Immature natural killer cell (primary cell): ENCODE measurements at regions not wholly inside any gene's neighbourhood (a gene's known extent, or its start where the extent isn't known, plus 50 kb on each side); places are given as distances from the start of the nearest gene placed in this dataset.

Experiments used
- DNase-seq, 3 donors: peaks; one replicate each; pipeline ENCODE4 v3.0.0; 2022; ENCODE audit warnings: mixed read lengths in 1 of 3
- H3K27ac Mint-ChIP-seq, 6 donors: one replicate each; pipeline ENCODE4 v1.8.0; 2020; ENCODE audit warnings: mixed read lengths in 6 of 6, mild to moderate bottlenecking in 5 of 6, inconsistent platforms in 4 of 6, moderate library complexity in 3 of 6
- H3K27me3 Mint-ChIP-seq, 3 donors: one replicate each; pipeline ENCODE4 v1.8.0; 2020 to 2021; ENCODE audit warnings: low read depth in 3 of 3, mild to moderate bottlenecking in 3 of 3, mixed read lengths in 3 of 3, moderate library complexity in 3 of 3, inconsistent platforms in 1 of 3
- H3K36me3 Mint-ChIP-seq, 3 donors: one replicate each; pipeline ENCODE4 v1.8.0; 2020; ENCODE audit warnings: mixed read lengths in 3 of 3, inconsistent platforms in 2 of 3, mild to moderate bottlenecking in 2 of 3
- H3K4me1 Mint-ChIP-seq, 2 donors: one replicate each; pipeline ENCODE4 v1.8.0; 2020; ENCODE audit warnings: inconsistent platforms in 2 of 2, mild to moderate bottlenecking in 2 of 2, mixed read lengths in 2 of 2, moderate library complexity in 1 of 2
- H3K4me3 Mint-ChIP-seq, 5 donors: one replicate each; pipeline ENCODE4 v1.8.0; 2020; ENCODE audit warnings: mild to moderate bottlenecking in 5 of 5, mixed read lengths in 5 of 5, inconsistent platforms in 3 of 5, moderate library complexity in 3 of 5
- H3K9me3 Mint-ChIP-seq, 6 donors: one replicate each; pipeline ENCODE4 v1.8.0; 2020; ENCODE audit warnings: mild to moderate bottlenecking in 6 of 6, mixed read lengths in 6 of 6, inconsistent platforms in 4 of 6, moderate library complexity in 3 of 6

DNA sequence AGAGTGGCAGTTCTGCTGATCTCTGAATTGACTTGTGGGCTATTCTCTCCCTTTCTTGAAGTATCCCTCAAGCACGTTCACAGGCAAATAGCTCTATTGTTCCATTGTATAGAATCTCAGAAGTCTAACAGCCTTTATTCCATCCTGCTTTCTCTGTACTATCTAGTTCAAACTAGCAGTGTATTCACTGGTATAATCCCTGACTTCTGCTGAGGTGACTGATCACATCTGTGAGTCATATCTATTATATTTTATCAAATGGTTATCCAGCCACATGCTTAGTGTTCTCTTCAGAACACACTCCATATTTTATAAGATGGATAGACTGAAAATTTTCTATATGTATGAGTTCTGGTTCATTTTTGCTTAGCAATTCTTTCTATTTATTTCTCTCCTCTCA lies 866.1 kb downstream of the C12orf50 start:
- no peaks in the 10 kb centered on the region for H3K27me3 Mint-ChIP-seq
- H3K9me3 Mint-ChIP-seq, result peaks cover 13 to 70% (median 39%) of the 10 kb centered on the region in 6 donors
- no peaks in the 10 kb centered on the region for H3K36me3 Mint-ChIP-seq
- no peak overlapping the region for H3K27ac Mint-ChIP-seq
- H3K4me1 Mint-ChIP-seq, result no peaks in the 10 kb centered on the region
- no peak overlapping the region for H3K4me3 Mint-ChIP-seq
- no peak for DNase-seq

DNA sequence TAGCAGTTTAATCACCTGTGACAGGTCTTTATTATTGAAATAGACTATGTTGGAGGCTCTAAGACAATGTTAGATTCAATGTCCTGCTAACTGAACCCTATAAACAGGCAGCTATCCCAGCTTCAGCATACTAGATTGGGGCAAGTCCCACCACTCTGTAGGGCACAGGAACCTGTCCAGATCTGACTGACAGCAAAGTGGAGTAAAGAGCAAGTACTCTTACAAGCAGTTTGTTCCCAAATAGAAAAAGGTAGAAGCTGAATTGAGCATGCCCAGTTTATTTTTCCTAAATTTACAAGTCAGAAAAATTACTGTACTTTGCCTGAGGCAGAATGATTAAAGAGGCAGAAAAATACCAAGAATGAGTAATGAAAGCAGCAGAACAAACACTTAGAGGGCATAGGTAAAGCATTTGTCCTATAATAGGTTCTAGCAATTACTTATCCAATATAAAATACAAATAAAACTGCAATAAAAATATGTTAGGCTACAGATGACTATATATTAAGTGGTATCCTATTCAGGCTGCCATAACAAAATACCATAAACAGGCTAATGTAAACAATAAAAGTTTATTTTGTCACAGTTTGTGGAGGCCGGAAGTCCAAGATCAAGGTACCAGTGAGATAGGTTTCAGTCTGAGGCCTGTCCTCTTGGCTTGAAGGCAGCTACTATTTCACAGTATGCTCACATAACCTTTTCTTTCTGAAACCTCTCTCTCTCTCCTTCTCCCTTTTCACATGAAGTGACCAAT lies 868.2 kb downstream of the C12orf50 start:
- no peaks in the 10 kb centered on the region for H3K4me1 Mint-ChIP-seq
- no peak overlapping the region for H3K27ac Mint-ChIP-seq
- no peak overlapping the region for H3K4me3 Mint-ChIP-seq
- H3K9me3 Mint-ChIP-seq, result peaks cover 15 to 52% (median 28%) of the 10 kb centered on the region in 6 donors
- no peak for DNase-seq
- H3K27me3 Mint-ChIP-seq, result no peaks in the 10 kb centered on the region
- H3K36me3 Mint-ChIP-seq, result no peaks in the 10 kb centered on the region

DNA sequence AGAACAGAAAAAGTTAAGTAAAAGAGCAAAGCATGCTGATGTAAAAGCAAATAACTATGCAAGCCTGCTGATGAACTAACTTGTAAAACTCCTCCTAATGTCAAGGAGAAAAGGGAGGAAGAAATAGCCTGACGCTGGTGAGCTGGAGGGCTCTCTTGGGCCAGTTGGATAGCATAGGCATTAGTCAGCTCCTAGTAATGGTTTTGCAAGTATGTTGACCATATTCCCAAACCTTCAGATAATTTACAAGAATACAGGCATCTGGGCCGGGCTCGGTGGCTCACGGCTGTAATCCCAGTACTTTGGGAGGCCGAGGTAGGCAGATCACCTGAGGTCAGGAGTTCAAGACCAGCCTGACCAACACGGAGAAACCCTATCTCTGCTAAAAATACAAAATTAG lies 871.4 kb downstream of the C12orf50 start:
- no peak overlapping the region for H3K27ac Mint-ChIP-seq
- H3K9me3 Mint-ChIP-seq, result peaks cover 2 to 26% (median 13%) of the 10 kb centered on the region in 6 donors
- DNase-seq, result no peak
- no peaks in the 10 kb centered on the region for H3K27me3 Mint-ChIP-seq
- no peaks in the 10 kb centered on the region for H3K4me1 Mint-ChIP-seq
- no peaks in the 10 kb centered on the region for H3K36me3 Mint-ChIP-seq
- no peak overlapping the region for H3K4me3 Mint-ChIP-seq

DNA sequence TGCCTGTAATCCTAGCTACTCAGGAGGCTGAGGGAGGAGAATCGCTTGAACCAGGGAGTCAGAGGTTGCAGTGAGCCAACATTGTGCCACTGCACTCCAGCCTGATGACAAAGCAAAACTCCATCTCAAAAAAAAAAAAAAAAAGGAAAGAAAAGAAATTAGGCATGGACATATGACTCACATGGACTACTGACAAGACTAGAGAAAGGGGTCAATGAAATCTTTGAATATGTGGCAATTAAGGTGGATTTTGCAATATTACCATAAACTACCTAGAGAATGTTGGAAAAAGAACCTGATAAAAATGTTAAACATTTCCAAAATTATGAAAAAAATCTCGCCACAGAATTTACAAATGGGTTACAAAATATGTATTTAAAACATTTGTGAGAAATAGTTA lies 873.6 kb downstream of the C12orf50 start:
- no peaks in the 10 kb centered on the region for H3K27me3 Mint-ChIP-seq
- no peak overlapping the region for H3K4me3 Mint-ChIP-seq
- no peaks in the 10 kb centered on the region for H3K4me1 Mint-ChIP-seq
- no peak for DNase-seq
- no peaks in the 10 kb centered on the region for H3K36me3 Mint-ChIP-seq
- peaks cover 2 to 33% (median 15%) of the 10 kb centered on the region in 6 donors for H3K9me3 Mint-ChIP-seq
- H3K27ac Mint-ChIP-seq, result no peak overlapping the region

DNA sequence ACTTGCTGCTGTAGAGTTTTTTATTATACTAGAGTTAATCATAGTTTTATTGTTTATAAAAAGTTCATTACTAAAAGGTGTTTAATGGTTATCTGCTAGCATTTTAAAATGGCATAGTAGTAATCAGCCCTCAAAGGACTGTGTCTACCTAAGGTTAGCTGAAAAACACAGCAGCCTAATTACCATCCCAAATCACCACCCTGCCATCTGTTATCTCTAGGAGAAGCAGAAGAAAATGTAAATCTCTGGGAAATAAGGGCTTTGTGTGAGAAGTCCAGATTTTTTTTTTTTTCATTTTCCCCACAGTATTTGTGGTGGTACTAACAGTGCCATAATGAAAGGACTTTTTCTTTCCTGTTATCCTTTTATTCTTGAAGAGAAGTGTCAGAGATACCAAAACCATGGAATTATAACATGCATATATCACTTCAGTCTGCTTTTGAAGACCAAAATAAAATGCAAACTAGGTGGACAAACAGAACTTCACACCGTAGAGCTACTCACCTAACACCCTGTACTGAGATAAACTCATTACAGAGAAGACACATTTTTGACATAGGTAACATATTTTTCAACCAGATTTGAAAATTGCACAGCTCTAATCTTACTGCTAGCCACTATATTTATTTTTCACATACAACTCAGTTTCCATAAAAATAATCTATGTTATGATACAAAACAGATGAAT lies 876.2 kb downstream of the C12orf50 start:
- Mint-ChIP-seq H3K36me3 (no peaks in the 10 kb centered on the region), H3K27ac (no peak overlapping the region), H3K4me1 (no peaks in the 10 kb centered on the region), H3K9me3 (peaks cover 13 to 44% (median 22%) of the 10 kb centered on the region in 6 donors), H3K4me3 (no peak overlapping the region), H3K27me3 (peaks cover 0 to 5% (median 0%) of the 10 kb centered on the region in 3 donors)
- DNase-seq, result no peak

DNA sequence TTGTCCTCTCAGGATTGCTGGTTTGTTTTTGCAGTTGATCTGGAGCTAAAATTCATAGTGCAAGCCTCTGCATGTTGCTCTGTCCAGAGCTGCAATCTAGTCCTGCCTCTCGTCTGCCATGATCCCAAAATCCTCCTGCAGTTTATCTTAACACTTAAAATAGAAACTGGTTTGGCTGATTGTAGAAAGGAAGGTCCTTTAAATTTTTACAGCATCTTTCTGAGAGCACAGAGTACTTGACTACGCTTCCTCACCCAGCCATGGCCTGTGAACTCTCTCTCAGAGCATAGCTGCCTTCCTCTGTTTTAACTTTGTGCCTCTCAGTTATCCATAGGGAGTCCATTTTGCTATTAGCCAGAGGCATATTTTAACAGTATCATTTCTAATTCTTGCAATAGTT lies 877.1 kb downstream of the C12orf50 start:
- Mint-ChIP-seq H3K9me3 (peaks cover 13 to 48% (median 26%) of the 10 kb centered on the region in 6 donors), H3K36me3 (no peaks in the 10 kb centered on the region), H3K4me3 (no peak overlapping the region), H3K27ac (no peak overlapping the region), H3K4me1 (no peaks in the 10 kb centered on the region), H3K27me3 (peaks cover 0 to 5% (median 0%) of the 10 kb centered on the region in 3 donors)
- no peak for DNase-seq

DNA sequence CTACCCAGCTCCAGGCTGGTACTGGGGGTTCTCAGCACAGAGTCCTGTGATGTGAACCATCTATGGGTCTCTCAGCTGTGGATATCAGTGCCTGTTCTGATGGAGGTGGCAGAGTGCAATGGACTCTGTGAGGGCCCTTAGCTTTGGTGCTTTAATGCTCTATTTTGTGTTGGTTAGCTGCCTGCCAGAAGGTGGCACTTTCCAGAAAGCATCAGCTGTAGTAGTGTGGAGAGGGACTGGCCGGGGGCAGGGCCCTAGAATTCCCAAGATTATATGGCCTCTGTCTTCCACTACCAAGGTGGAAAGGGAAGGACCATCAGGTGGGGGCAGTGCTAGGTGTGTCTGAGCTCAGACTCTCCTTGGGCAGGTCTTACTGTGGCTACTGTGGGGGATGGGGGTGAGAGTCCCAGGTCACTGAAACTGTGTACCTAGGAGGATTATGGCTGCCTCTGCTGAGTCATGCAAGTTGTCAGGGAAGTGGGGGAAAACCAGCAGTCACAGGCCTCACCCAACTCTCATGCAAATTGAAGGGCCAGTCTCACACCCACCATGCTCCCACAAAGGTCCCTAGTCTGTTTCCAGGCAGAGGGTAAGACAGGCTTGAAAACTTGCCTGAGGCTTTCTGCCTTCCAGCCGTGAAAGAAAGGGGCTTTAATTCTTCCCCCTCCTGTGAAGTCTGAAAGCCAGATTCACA lies 878.1 kb downstream of the C12orf50 start:
- H3K4me3 Mint-ChIP-seq, result no peak overlapping the region
- no peak for DNase-seq
- no peaks in the 10 kb centered on the region for H3K36me3 Mint-ChIP-seq
- peaks cover 13 to 48% (median 28%) of the 10 kb centered on the region in 6 donors for H3K9me3 Mint-ChIP-seq
- H3K27me3 Mint-ChIP-seq, result peaks cover 0 to 5% (median 0%) of the 10 kb centered on the region in 3 donors
- no peak overlapping the region for H3K27ac Mint-ChIP-seq
- H3K4me1 Mint-ChIP-seq, result no peaks in the 10 kb centered on the region

DNA sequence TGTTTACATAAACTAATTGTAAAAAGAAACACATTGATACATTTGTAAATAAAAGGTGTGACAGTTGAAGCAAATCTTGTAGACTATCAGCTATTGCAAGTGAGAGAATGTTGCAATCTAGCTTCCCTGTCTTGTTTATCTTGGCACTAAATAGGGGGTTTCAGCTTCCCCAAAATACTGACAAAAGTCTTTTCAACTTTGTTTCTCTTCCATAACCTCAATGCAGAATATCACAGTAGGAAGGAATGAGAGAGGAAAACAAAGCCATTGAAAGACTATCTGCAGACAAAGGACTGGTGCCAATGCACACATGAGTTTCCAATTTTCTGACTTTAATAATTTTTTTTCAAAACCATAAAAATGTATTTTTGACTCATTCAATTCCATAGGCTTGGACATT lies 886.2 kb upstream of the MGAT4C start:
- peaks cover 6 to 21% (median 12%) of the 10 kb centered on the region in 6 donors for H3K9me3 Mint-ChIP-seq
- no peak for DNase-seq
- H3K4me3 Mint-ChIP-seq, result no peak overlapping the region
- H3K27ac Mint-ChIP-seq, result no peak overlapping the region
- no peaks in the 10 kb centered on the region for H3K4me1 Mint-ChIP-seq
- no peaks in the 10 kb centered on the region for H3K27me3 Mint-ChIP-seq
- no peaks in the 10 kb centered on the region for H3K36me3 Mint-ChIP-seq

DNA sequence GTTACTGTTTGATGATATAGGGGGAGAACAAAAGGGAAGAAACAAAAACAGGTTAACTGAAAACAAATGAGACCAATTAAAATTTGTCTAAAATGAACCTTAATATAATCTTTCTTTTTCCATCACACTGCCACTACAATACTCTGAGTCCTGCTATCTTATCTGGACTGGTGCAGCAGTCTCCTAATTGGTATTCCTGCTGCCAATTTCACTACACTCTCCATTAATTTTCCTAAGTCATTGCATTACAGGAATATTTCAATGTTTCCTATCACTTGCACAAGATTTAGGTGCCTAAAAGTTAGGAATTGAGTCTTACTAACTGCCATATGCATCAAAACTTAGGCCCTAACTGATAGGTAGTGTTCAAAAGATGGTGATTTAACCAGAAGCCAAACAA lies 884.9 kb upstream of the MGAT4C start:
- H3K4me3 Mint-ChIP-seq, result no peak overlapping the region

DNA sequence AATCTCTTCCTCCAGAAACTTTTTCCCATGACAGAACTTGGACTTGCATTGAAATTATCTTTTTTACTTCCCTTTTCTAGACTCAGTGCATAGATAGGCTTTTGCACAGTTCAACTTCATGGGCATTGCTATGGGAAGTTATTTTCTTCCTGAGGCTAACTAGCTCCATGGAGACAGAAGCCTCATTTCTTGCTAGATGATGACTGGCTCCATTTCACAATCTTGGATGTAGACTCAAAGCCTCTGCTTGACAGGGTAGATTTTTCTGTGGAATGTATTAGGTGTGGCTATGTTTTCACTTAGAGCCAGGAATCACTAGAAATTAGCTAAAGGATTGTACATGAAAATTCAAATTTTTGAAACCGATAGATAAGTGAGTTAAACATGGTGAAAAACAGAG lies 884.1 kb upstream of the MGAT4C start:
- no peak overlapping the region for H3K27ac Mint-ChIP-seq
- H3K36me3 Mint-ChIP-seq, result peaks cover 0 to 3% (median 0%) of the 10 kb centered on the region in 3 donors
- no peak for DNase-seq
- no peak overlapping the region for H3K4me3 Mint-ChIP-seq
- peaks cover 7 to 24% (median 15%) of the 10 kb centered on the region in 6 donors for H3K9me3 Mint-ChIP-seq
- H3K4me1 Mint-ChIP-seq, result no peaks in the 10 kb centered on the region
- no peaks in the 10 kb centered on the region for H3K27me3 Mint-ChIP-seq

More for the DNA sequence above, 884.9 kb upstream of the MGAT4C start:
- Mint-ChIP-seq H3K4me1 (no peaks in the 10 kb centered on the region), H3K9me3 (peaks cover 6 to 20% (median 13%) of the 10 kb centered on the region in 6 donors), H3K36me3 (peaks cover 0 to 3% (median 0%) of the 10 kb centered on the region in 3 donors), H3K27me3 (no peaks in the 10 kb centered on the region), H3K27ac (no peak overlapping the region)
- DNase-seq, result no peak

DNA sequence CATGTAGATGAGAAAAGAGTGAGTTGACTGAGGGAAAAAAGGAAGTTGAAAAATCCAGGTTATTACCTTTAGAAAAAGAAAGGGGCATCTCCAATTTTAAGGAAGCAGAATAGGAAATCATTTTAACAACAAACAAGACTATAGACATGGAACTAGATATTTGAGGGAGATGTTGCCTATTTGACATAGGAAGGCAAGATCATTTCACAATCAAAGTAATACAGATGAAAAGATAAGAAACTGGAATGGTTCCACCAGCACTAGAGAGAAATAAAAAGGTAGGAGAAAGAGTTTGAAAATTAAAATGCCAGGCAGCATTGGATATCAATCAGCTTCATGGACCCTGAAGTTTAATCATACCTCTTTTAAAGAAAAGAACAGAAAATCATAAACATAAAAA lies 881.0 kb upstream of the MGAT4C start:
- no peaks in the 10 kb centered on the region for H3K27me3 Mint-ChIP-seq
- H3K36me3 Mint-ChIP-seq, result peaks cover 0 to 3% (median 0%) of the 10 kb centered on the region in 3 donors
- H3K4me1 Mint-ChIP-seq, result no peaks in the 10 kb centered on the region
- H3K27ac Mint-ChIP-seq, result no peak overlapping the region
- no peak overlapping the region for H3K4me3 Mint-ChIP-seq
- peaks cover 6 to 28% (median 17%) of the 10 kb centered on the region in 6 donors for H3K9me3 Mint-ChIP-seq
- DNase-seq, result no peak

DNA sequence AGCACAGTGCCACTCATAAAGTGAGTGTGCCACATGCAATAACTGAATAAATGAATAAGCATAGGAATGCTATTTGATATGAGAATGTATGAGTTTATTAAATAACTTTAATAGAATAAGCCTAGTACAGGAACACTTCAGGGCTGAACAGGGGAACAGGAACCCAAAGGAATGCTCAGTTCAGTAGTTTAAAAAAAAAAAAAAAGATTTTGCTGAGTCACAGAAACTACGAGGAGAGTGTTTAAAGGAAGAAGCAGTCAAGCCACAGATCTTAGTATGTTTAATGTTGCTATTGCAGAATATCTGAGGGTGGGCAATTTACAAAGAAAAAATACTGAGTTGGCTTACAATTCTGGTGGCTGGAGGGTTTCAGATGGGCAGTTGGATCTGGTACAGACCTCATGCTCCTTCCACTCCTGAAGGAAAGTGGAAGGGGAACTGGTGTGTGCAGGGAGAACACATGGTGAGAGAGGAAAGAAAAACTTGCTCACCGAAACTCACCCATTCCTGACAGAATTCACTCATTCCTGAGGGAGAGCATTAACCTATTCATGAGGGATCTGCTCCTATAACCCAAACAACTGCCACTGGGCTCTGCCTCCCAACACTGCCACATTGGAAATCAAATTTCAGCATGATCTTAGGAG lies 880.3 kb upstream of the MGAT4C start:
- Mint-ChIP-seq H3K27ac (no peak overlapping the region), H3K4me1 (no peaks in the 10 kb centered on the region), H3K4me3 (no peak overlapping the region), H3K36me3 (peaks cover 0 to 3% (median 0%) of the 10 kb centered on the region in 3 donors), H3K9me3 (peaks cover 6 to 28% (median 17%) of the 10 kb centered on the region in 6 donors), H3K27me3 (no peaks in the 10 kb centered on the region)
- no peak for DNase-seq

DNA sequence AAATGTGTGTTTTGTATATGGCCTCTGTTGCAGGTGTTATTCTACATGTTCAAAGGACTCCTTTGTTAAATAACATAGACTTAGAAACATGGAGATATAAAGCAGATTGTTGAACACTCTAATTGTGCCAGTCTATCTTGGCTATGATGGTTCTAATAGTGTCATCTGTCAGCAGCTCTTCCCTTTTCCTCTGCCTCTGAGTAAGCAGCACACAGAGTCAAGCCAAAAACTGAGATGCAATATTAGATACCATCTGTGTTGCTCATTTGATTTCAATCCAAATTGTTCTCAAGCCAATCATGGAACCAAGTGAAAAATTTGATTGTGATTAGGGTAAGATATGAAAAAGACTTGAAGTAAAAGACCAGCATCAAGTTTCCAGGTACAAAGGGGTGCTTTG lies 871.1 kb upstream of the MGAT4C start:
- no peak for DNase-seq
- no peak overlapping the region for H3K27ac Mint-ChIP-seq
- peaks cover 2 to 35% (median 22%) of the 10 kb centered on the region in 6 donors for H3K9me3 Mint-ChIP-seq
- no peaks in the 10 kb centered on the region for H3K4me1 Mint-ChIP-seq
- peaks cover 0 to 6% (median 1%) of the 10 kb centered on the region in 3 donors for H3K27me3 Mint-ChIP-seq
- no peaks in the 10 kb centered on the region for H3K36me3 Mint-ChIP-seq
- H3K4me3 Mint-ChIP-seq, result no peak overlapping the region
